SK-N-SH (cell line): ENCODE measurements at regions not wholly inside any gene's neighbourhood (a gene's known extent, or its start where the extent isn't known, plus 50 kb on each side); places are given as distances from the start of the nearest gene placed in this dataset.
A peak's percentile ranks its signal among the peaks of the same experiment; 100 is the strongest.

Experiments used
- ELF1 ChIP-seq: IDR thresholded peaks from 2 replicates; pipeline ENCODE4 v1.4.0; 2012
- EP300 ChIP-seq, 2 experiments: IDR thresholded peaks; 2 replicates each; pipeline versions ENCODE4 v1.4.0 to v1.6.1; 2012; ENCODE audit warnings: borderline replicate concordance in 1 of 2, low read depth in 1 of 2, low read length in 1 of 2
- EZH2phosphoT487 ChIP-seq: fragments of 200-600 bp; sonication (generic); IDR thresholded peaks from 2 replicates; pipeline ENCODE4 v1.6.1; 2017; ENCODE audit warnings: low read depth, mixed run types, mild to moderate bottlenecking, antibody characterized with exemption, moderate library complexity, borderline replicate concordance
- FOXJ3 ChIP-seq: sonication (generic); formaldehyde crosslinking; IDR thresholded peaks from 2 replicates; pipeline ENCODE4 v1.5.1; 2020; ENCODE audit warnings: mild to moderate bottlenecking, missing genetic modification reagents
- GABPA ChIP-seq: IDR thresholded peaks from 2 replicates; pipeline ENCODE4 v1.4.0; 2012; ENCODE audit warnings: low read depth, mild to moderate bottlenecking
- NRF1 ChIP-seq: IDR thresholded peaks from 2 replicates; pipeline ENCODE4 v1.6.1; 2012; ENCODE audit warnings: low read depth, mild to moderate bottlenecking, low read length
- POLR2AphosphoS5 ChIP-seq: IDR thresholded peaks from 2 replicates; pipeline ENCODE4 v1.6.1; 2012; ENCODE audit warnings: low read depth, low read length
- RFX5 ChIP-seq: IDR thresholded peaks from 2 replicates; pipeline ENCODE4 v1.6.1; 2012; ENCODE audit warnings: mild to moderate bottlenecking, improper control_type of control experiment, low read length
- USF2 ChIP-seq: fragments of 150-350 bp; IDR thresholded peaks from 2 replicates; pipeline ENCODE4 v1.6.1; 2017; ENCODE audit warnings: antibody characterized with exemption, low read length, low read depth, borderline replicate concordance
- YY1 ChIP-seq: IDR thresholded peaks from 2 replicates; pipeline ENCODE4 v1.4.0; 2012; ENCODE audit warnings: low read depth, mild to moderate bottlenecking
- TF ChIP-seq, protein P1 (sequence below): fragments of 200-600 bp; sonication (generic); IDR thresholded peaks from 2 replicates; pipeline ENCODE4 v1.6.1; 2017; ENCODE audit warnings: antibody characterized with exemption, mild to moderate bottlenecking, moderate library complexity
- TF ChIP-seq, protein P2 (sequence below): IDR thresholded peaks from 2 replicates; pipeline ENCODE4 v1.4.0; 2012; ENCODE audit warnings: low read depth, borderline replicate concordance
- TF ChIP-seq, protein P3 (sequence below): IDR thresholded peaks from 2 replicates; pipeline ENCODE4 v1.6.1; 2012; ENCODE audit warnings: mild to moderate bottlenecking, low read depth, low read length, moderate library complexity

DNA sequence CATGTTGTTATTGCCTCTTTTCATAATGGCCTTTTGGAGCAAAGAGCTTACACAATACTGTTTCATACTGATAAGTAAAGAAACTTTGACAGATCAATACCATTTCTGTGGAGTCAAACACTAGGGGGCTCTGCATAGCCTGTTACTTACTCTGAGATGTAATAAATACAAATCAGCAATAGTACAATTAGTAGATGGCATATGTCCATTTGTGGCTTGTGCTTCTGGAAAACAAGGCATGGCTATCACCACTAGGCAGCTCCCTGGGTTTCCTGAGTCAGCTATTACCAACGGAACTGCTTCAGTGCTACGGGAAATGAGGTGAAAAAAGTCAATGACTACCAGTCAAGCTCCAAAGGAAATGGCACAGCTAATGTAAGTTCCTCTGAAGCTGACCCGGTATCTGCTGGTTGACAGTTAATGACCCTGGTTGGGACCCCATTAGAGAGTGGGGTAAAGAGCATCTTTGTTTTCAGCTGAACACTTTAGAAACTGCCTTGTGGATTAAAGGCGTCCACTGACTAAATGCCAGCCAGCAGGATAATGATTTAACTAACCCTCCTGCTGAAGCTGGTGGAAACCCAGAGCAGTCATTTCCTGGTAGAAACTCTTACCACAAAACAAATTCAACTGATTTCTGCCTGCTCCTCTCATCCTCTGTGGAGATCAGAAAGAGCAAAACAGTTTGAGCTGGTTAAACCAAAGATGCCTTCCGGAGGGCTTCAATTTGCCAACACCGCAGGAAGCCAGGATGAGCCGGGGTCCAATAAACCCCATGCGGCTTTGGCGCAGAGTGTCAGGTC is 69.0 kb upstream of the FAM169A start:
- TF ChIP-seq, protein P1, sequence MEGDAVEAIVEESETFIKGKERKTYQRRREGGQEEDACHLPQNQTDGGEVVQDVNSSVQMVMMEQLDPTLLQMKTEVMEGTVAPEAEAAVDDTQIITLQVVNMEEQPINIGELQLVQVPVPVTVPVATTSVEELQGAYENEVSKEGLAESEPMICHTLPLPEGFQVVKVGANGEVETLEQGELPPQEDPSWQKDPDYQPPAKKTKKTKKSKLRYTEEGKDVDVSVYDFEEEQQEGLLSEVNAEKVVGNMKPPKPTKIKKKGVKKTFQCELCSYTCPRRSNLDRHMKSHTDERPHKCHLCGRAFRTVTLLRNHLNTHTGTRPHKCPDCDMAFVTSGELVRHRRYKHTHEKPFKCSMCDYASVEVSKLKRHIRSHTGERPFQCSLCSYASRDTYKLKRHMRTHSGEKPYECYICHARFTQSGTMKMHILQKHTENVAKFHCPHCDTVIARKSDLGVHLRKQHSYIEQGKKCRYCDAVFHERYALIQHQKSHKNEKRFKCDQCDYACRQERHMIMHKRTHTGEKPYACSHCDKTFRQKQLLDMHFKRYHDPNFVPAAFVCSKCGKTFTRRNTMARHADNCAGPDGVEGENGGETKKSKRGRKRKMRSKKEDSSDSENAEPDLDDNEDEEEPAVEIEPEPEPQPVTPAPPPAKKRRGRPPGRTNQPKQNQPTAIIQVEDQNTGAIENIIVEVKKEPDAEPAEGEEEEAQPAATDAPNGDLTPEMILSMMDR = peak; percentile 43
- TF ChIP-seq USF2 (no peak), GABPA (no peak), ELF1 (no peak), POLR2AphosphoS5 (no peak), RFX5 (no peak), YY1 (no peak), NRF1 (no peak), EP300 (IDR thresholded peaks at IDR 0.05; ENCODE audit: borderline replicate concordance in 1 of 2, low read depth in 1 of 2, low read length in 1 of 2) (no peak), FOXJ3 (CRISPR knock-in tag) (no peak), EZH2phosphoT487 (no peak)
- TF ChIP-seq, protein P2, sequence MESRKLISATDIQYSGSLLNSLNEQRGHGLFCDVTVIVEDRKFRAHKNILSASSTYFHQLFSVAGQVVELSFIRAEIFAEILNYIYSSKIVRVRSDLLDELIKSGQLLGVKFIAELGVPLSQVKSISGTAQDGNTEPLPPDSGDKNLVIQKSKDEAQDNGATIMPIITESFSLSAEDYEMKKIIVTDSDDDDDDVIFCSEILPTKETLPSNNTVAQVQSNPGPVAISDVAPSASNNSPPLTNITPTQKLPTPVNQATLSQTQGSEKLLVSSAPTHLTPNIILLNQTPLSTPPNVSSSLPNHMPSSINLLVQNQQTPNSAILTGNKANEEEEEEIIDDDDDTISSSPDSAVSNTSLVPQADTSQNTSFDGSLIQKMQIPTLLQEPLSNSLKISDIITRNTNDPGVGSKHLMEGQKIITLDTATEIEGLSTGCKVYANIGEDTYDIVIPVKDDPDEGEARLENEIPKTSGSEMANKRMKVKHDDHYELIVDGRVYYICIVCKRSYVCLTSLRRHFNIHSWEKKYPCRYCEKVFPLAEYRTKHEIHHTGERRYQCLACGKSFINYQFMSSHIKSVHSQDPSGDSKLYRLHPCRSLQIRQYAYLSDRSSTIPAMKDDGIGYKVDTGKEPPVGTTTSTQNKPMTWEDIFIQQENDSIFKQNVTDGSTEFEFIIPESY = no peak
- TF ChIP-seq, protein P3, sequence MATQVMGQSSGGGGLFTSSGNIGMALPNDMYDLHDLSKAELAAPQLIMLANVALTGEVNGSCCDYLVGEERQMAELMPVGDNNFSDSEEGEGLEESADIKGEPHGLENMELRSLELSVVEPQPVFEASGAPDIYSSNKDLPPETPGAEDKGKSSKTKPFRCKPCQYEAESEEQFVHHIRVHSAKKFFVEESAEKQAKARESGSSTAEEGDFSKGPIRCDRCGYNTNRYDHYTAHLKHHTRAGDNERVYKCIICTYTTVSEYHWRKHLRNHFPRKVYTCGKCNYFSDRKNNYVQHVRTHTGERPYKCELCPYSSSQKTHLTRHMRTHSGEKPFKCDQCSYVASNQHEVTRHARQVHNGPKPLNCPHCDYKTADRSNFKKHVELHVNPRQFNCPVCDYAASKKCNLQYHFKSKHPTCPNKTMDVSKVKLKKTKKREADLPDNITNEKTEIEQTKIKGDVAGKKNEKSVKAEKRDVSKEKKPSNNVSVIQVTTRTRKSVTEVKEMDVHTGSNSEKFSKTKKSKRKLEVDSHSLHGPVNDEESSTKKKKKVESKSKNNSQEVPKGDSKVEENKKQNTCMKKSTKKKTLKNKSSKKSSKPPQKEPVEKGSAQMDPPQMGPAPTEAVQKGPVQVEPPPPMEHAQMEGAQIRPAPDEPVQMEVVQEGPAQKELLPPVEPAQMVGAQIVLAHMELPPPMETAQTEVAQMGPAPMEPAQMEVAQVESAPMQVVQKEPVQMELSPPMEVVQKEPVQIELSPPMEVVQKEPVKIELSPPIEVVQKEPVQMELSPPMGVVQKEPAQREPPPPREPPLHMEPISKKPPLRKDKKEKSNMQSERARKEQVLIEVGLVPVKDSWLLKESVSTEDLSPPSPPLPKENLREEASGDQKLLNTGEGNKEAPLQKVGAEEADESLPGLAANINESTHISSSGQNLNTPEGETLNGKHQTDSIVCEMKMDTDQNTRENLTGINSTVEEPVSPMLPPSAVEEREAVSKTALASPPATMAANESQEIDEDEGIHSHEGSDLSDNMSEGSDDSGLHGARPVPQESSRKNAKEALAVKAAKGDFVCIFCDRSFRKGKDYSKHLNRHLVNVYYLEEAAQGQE = no peak
